ENCODE measurements at regions not wholly inside any gene's neighbourhood (a gene's known extent, or its start where the extent isn't known, plus 50 kb on each side); places are given as distances from the start of the nearest gene placed in this dataset.

GRCh38 chr15:35912196-35912595, 366.2 kb upstream of the DPH6 start:
- no peak for DNase-seq (ENCODE audit: low spot score)
- TF ChIP-seq CTCF (IDR thresholded peaks at IDR 0.05; ENCODE audit: extremely low read depth, missing control alignments): no peak

GRCh38 chr15:35914573-35914972, 368.6 kb upstream of the DPH6 start:
- no peak for TF ChIP-seq CTCF (IDR thresholded peaks at IDR 0.05; ENCODE audit: extremely low read depth, missing control alignments)
- DNase-seq (ENCODE audit: low spot score): no peak

- TF ChIP-seq CTCF (IDR thresholded peaks at IDR 0.05; ENCODE audit: extremely low read depth, missing control alignments): no peak
Measured at GRCh38 chr15:35921046-35921445, 375.1 kb upstream of the DPH6 start.

GRCh38 chr15:35925275-35926006, 379.5 kb upstream of the DPH6 start:
- DNase-seq (ENCODE audit: low spot score): no peak
- no peak for TF ChIP-seq CTCF (IDR thresholded peaks at IDR 0.05; ENCODE audit: extremely low read depth, missing control alignments)

More at GRCh38 chr15:35921046-35921445, 375.1 kb upstream of the DPH6 start:
- DNase-seq (ENCODE audit: low spot score): no peak

- DNase-seq (ENCODE audit: low spot score): no peak
- TF ChIP-seq CTCF (IDR thresholded peaks at IDR 0.05; ENCODE audit: extremely low read depth, missing control alignments): no peak
Measured at GRCh38 chr15:35926007-35926380, 380.0 kb upstream of the DPH6 start.

- no peak for DNase-seq (ENCODE audit: low spot score)
- no peak for TF ChIP-seq CTCF (IDR thresholded peaks at IDR 0.05; ENCODE audit: extremely low read depth, missing control alignments)
Measured at GRCh38 chr15:35928847-35929246, 382.9 kb upstream of the DPH6 start.

GRCh38 chr15:35929740-35930444, 383.9 kb upstream of the DPH6 start:
- peak; percentile 12 for DNase-seq (ENCODE audit: low spot score)

More at GRCh38 chr15:35929740-35930444, 383.9 kb upstream of the DPH6 start:
- TF ChIP-seq CTCF (IDR thresholded peaks at IDR 0.05; ENCODE audit: extremely low read depth, missing control alignments): no peak

Measured in GM20000 (cell line).